OCI-LY1 (cell line): ENCODE measurements at regions not wholly inside any gene's neighbourhood (a gene's known extent, or its start where the extent isn't known, plus 50 kb on each side); places are given as distances from the start of the nearest gene placed in this dataset.
A peak's percentile ranks its signal among the peaks of the same experiment; 100 is the strongest.

ENCODE experiments used
- H2AFZ ChIP-seq: fragments of 200-600 bp; sonication (generic), shearing (Covaris generic); 2 replicates; pipeline ENCODE4 v1.6.0; 2014; ENCODE audit warnings: antibody characterized with exemption, mild to moderate bottlenecking, low read length
- H3F3A ChIP-seq: fragments of 200-600 bp; sonication (generic), shearing (Covaris generic); 2 replicates; pipeline ENCODE4 v1.6.0; 2014; ENCODE audit warnings: mild to moderate bottlenecking, antibody characterized with exemption, low read length, moderate library complexity; ENCODE audit not compliant: insufficient read depth
- H3K27ac ChIP-seq: fragments of 200-600 bp; sonication (generic); 2 replicates; pipeline ENCODE4 v1.5.1; 2014; ENCODE audit warnings: low read length, mixed run types, mild to moderate bottlenecking, low read depth; ENCODE audit not compliant: poor library complexity, severe bottlenecking
- H3K27me3 ChIP-seq: fragments of 200-600 bp; sonication (generic); 2 replicates; pipeline ENCODE4 v1.6.0; 2014; ENCODE audit warnings: antibody characterized with exemption, mild to moderate bottlenecking, low read length, moderate library complexity; ENCODE audit not compliant: insufficient read depth
- H3K36me3 ChIP-seq: fragments of 200-600 bp; sonication (generic); 2 replicates; pipeline ENCODE4 v1.6.1; 2014; ENCODE audit warnings: mild to moderate bottlenecking, antibody characterized with exemption, low read length, moderate library complexity, mixed read lengths; ENCODE audit not compliant: insufficient read depth
- H3K4me1 ChIP-seq: fragments of 200-600 bp; sonication (generic); 2 replicates; pipeline ENCODE4 v1.5.1; 2014; ENCODE audit warnings: mild to moderate bottlenecking, low read length, moderate library complexity; ENCODE audit not compliant: insufficient read depth, severe bottlenecking
- H3K4me2 ChIP-seq: fragments of 200-600 bp; sonication (generic), shearing (Covaris generic); 2 replicates; pipeline ENCODE4 v1.6.1; 2014; ENCODE audit warnings: low read length
- H3K4me3 ChIP-seq: fragments of 200-600 bp; sonication (generic); 2 replicates; pipeline ENCODE4 v1.5.1; 2014; ENCODE audit warnings: low read length, low read depth, mild to moderate bottlenecking, mixed read lengths; ENCODE audit not compliant: poor library complexity, severe bottlenecking
- H3K79me2 ChIP-seq: fragments of 200-600 bp; shearing (Covaris generic); 2 replicates; pipeline ENCODE4 v1.6.1; 2016; ENCODE audit warnings: mixed run types, low read length, mixed read lengths; ENCODE audit not compliant: insufficient read depth
- H3K9ac ChIP-seq: fragments of 200-600 bp; sonication (generic), shearing (Covaris generic); 2 replicates; pipeline ENCODE4 v1.6.1; 2014; ENCODE audit warnings: mild to moderate bottlenecking, low read length, mixed read lengths
- H3K9me2 ChIP-seq: fragments of 200-600 bp; sonication (generic), shearing (Covaris generic); 2 replicates; pipeline ENCODE4 v1.6.1; 2014; ENCODE audit warnings: low read depth, mild to moderate bottlenecking, low read length, mixed read lengths
- H3K9me3 ChIP-seq: fragments of 200-600 bp; shearing (Covaris generic); 2 replicates; pipeline ENCODE4 v1.6.1; 2014; ENCODE audit warnings: low read length, mixed read lengths
- H4K20me1 ChIP-seq: fragments of 200-600 bp; sonication (generic), shearing (Covaris generic); 2 replicates; pipeline ENCODE4 v1.6.0; 2016; ENCODE audit warnings: mild to moderate bottlenecking, low read length; ENCODE audit not compliant: insufficient read depth
- EZH2 ChIP-seq: fragments of 200-600 bp; sonication (generic), shearing (Covaris generic); IDR thresholded peaks from 2 replicates; pipeline ENCODE4 v1.8.0; 2017; ENCODE audit warnings: borderline replicate concordance, mixed run types, mild to moderate bottlenecking, antibody characterized with exemption, low read length, moderate library complexity, mixed read lengths
- TF ChIP-seq, protein P1 (sequence below): fragments of 200-600 bp; sonication (generic), shearing (Covaris generic); IDR thresholded peaks from 2 replicates; pipeline ENCODE4 v1.5.1; 2017; ENCODE audit warnings: mild to moderate bottlenecking, antibody characterized with exemption, low read length, moderate library complexity, mixed read lengths

DNA sequence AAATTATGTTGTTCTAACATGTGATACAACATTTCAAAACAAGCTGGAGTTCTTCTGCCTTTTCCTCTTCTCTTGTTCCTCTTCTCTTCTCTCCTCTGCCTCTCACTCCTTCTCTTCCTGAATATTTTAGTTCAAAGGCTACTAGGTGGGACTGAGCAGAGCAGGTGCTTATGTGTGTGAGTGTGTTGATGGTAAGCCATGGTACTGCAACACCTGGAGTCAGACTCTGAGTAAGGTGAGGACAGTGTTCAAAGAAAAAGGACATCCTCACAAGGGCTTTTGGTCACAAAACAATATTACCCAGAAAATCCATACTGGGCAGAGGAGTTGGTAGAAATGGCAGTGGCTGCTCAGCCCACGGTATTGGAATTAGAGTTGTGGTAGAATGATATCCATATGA is 1188.7 kb downstream of the SLITRK1 start:
- H3K4me3 ChIP-seq, result no peak overlapping the region

DNA sequence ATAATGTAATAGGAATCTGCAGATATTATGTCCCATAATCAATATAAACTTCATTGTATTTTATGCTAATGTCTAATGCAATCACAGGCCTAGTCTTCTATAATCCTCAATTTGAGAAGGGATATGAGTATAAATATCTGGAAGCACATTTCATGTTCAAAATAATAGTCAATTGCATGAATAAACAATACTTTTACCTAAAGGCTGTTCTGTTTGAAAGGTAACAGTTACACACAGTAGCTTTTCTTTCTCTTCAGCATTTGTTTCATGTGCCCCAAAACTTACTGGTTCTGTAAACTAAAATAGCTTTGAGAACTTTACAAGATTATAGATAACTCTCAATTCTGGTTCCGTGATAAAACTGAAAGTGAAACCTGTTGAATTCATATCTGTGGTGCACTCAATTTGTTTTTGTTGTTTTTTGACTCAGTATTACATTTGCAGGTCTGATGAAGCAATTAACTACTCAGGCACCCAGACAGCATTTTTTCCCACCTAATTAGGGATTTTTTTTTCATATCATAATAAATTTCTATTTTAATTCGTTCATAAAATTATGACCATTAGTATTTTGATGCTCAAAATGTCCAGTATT is 1193.8 kb downstream of the SLITRK1 start:
- Histone ChIP-seq H3K27me3 (no peaks in the 10 kb centered on the region), H3K9me3 (no peaks in the 10 kb centered on the region), H3K36me3 (no peaks in the 10 kb centered on the region), H3K27ac (no peak overlapping the region), H3K4me3 (no peak overlapping the region), H3K4me2 (peak overlapping the region; percentile 9; the same call in 1 of the 2 replicates), H3F3A (no peaks in the 10 kb centered on the region), H3K9me2 (no peaks in the 10 kb centered on the region), H3K79me2 (no peaks in the 10 kb centered on the region), H4K20me1 (no peaks in the 10 kb centered on the region), H2AFZ (no peak overlapping the region), H3K4me1 (no peaks in the 10 kb centered on the region), H3K9ac (no peak overlapping the region)
- TF ChIP-seq, protein P1, sequence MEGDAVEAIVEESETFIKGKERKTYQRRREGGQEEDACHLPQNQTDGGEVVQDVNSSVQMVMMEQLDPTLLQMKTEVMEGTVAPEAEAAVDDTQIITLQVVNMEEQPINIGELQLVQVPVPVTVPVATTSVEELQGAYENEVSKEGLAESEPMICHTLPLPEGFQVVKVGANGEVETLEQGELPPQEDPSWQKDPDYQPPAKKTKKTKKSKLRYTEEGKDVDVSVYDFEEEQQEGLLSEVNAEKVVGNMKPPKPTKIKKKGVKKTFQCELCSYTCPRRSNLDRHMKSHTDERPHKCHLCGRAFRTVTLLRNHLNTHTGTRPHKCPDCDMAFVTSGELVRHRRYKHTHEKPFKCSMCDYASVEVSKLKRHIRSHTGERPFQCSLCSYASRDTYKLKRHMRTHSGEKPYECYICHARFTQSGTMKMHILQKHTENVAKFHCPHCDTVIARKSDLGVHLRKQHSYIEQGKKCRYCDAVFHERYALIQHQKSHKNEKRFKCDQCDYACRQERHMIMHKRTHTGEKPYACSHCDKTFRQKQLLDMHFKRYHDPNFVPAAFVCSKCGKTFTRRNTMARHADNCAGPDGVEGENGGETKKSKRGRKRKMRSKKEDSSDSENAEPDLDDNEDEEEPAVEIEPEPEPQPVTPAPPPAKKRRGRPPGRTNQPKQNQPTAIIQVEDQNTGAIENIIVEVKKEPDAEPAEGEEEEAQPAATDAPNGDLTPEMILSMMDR, result no peak
- TF ChIP-seq EZH2, result no peak

More for the DNA sequence above, 1188.7 kb downstream of the SLITRK1 start:
- Histone ChIP-seq H2AFZ (no peak overlapping the region), H3K4me2 (no peak overlapping the region), H3K9me3 (no peaks in the 10 kb centered on the region), H3K36me3 (no peaks in the 10 kb centered on the region), H3K9ac (no peak overlapping the region), H3K79me2 (no peaks in the 10 kb centered on the region), H3K27me3 (no peaks in the 10 kb centered on the region), H3F3A (no peaks in the 10 kb centered on the region), H3K27ac (no peak overlapping the region), H4K20me1 (no peaks in the 10 kb centered on the region), H3K9me2 (no peaks in the 10 kb centered on the region), H3K4me1 (no peaks in the 10 kb centered on the region)
- TF ChIP-seq, protein P1, result no peak
- no peak for TF ChIP-seq EZH2

DNA sequence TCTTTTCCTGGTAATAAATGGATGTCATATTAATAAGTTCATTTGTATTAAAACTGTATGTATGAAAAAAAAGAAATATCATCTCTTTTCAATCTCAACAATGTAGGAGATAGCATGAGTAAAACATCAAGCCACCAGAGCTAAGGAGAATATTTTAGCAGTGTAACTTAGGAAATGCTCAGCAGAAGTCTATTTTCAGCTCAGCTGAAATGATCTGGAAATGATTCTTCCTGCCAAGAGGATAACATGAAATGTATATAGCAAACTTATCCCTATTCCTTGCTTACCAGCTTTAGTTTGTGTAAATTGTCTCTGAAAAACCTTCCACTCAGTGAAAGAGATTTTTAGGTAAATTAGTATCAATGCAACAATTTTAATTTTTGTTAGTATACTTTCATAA is 1194.4 kb downstream of the SLITRK1 start:
- Histone ChIP-seq H3K9me2 (no peaks in the 10 kb centered on the region), H3K27ac (no peak overlapping the region), H3K4me2 (no peak overlapping the region), H3K4me3 (no peak overlapping the region), H3K4me1 (no peaks in the 10 kb centered on the region), H3K27me3 (no peaks in the 10 kb centered on the region), H3F3A (no peaks in the 10 kb centered on the region), H2AFZ (no peak overlapping the region), H3K9me3 (no peaks in the 10 kb centered on the region), H3K9ac (no peak overlapping the region), H4K20me1 (no peaks in the 10 kb centered on the region), H3K79me2 (no peaks in the 10 kb centered on the region), H3K36me3 (no peaks in the 10 kb centered on the region)
- TF ChIP-seq, protein P1, result no peak
- no peak for TF ChIP-seq EZH2
